ENCODE measurements at regions not wholly inside any gene's neighbourhood (a gene's known extent, or its start where the extent isn't known, plus 50 kb on each side); places are given as distances from the start of the nearest gene placed in this dataset.

GRCh38 chr19:29006057-29006735 lies 206.8 kb downstream of the UQCRFS1 start:
- Histone ChIP-seq H3F3A (ENCODE audit: insufficient read depth, low read depth) (no peaks in the 10 kb centered on the region), H3K79me2 (ENCODE audit: low read depth) (no peaks in the 10 kb centered on the region), H4K20me1 (ENCODE audit: insufficient read depth) (no peaks in the 10 kb centered on the region), H3K4me3 (no peak overlapping the region), H3K9me3 (ENCODE audit: insufficient read depth, low read depth) (no peaks in the 10 kb centered on the region), H3K27ac (no peak overlapping the region), H3K36me3 (ENCODE audit: low read depth) (no peaks in the 10 kb centered on the region), H3K4me1 (replicated peaks; ENCODE audit: insufficient read depth) (no peaks in the 10 kb centered on the region), H2AFZ (no peak overlapping the region), H3K4me2 (no peak overlapping the region), H3K27me3 (ENCODE audit: insufficient read depth, low read depth) (peaks cover 88% of the 10 kb centered on the region), H3K9me2 (ENCODE audit: insufficient read depth) (no peaks in the 10 kb centered on the region)
- BruUV-seq (replicated peaks): no TSS peak
- CTCF ChIA-PET: no interaction called here
- no peak for TF ChIP-seq EZH2 (IDR thresholded peaks at IDR 0.05; ENCODE audit: low read depth)
- TF ChIP-seq, protein P1, sequence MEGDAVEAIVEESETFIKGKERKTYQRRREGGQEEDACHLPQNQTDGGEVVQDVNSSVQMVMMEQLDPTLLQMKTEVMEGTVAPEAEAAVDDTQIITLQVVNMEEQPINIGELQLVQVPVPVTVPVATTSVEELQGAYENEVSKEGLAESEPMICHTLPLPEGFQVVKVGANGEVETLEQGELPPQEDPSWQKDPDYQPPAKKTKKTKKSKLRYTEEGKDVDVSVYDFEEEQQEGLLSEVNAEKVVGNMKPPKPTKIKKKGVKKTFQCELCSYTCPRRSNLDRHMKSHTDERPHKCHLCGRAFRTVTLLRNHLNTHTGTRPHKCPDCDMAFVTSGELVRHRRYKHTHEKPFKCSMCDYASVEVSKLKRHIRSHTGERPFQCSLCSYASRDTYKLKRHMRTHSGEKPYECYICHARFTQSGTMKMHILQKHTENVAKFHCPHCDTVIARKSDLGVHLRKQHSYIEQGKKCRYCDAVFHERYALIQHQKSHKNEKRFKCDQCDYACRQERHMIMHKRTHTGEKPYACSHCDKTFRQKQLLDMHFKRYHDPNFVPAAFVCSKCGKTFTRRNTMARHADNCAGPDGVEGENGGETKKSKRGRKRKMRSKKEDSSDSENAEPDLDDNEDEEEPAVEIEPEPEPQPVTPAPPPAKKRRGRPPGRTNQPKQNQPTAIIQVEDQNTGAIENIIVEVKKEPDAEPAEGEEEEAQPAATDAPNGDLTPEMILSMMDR (conservative IDR thresholded peaks at IDR 0.05): no peak
- no peak for DNase-seq
- POLR2A ChIA-PET (ENCODE audit: unreplicated experiment): no interaction called here
- intact Hi-C loops (cut with micrococcal nuclease; ENCODE audit: unreplicated experiment): no loop called here

DNA sequence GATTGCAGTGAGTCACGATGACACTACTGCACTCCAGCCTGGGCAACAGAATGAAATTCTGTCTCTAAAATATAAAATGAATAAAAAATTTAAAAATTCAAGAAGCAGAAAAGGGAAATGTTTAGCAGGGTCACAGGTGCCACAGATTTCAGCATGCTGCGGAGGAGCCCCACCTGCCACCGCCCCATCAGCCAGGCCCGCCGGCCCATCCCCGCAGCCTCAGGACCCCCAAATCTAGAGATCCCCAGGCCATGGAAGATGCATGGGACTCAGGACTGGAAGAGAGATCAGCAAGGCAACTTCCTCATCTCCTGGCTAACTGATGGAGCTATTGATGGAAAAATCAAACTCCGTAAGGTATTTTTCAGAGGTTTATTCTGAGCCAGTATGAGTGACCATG lies 208.2 kb downstream of the UQCRFS1 start:
- H3K27me3 ChIP-seq (ENCODE audit: insufficient read depth, low read depth): peaks cover 88% of the 10 kb centered on the region
- H3K9me2 ChIP-seq (ENCODE audit: insufficient read depth): no peaks in the 10 kb centered on the region
- no peaks in the 10 kb centered on the region for H3K36me3 ChIP-seq (ENCODE audit: low read depth)
- H3K9me3 ChIP-seq (ENCODE audit: insufficient read depth, low read depth): no peaks in the 10 kb centered on the region
- no peaks in the 10 kb centered on the region for H3F3A ChIP-seq (ENCODE audit: insufficient read depth, low read depth)
- ChIA-PET POLR2A (ENCODE audit: unreplicated experiment) (no interaction called here), CTCF (no interaction called here)
- H3K4me1 ChIP-seq (replicated peaks; ENCODE audit: insufficient read depth): no peaks in the 10 kb centered on the region
- BruUV-seq (replicated peaks): no TSS peak
- H3K79me2 ChIP-seq (ENCODE audit: low read depth): no peaks in the 10 kb centered on the region
- no peak for TF ChIP-seq EZH2 (IDR thresholded peaks at IDR 0.05; ENCODE audit: low read depth)
- H4K20me1 ChIP-seq (ENCODE audit: insufficient read depth): no peaks in the 10 kb centered on the region
- no peak overlapping the region for H3K4me3 ChIP-seq
- no peak overlapping the region for H3K4me2 ChIP-seq
- intact Hi-C loops (cut with micrococcal nuclease; ENCODE audit: unreplicated experiment): no loop called here
- no peak overlapping the region for H3K27ac ChIP-seq
- DNase-seq: no peak
- no peak overlapping the region for H2AFZ ChIP-seq

DNA sequence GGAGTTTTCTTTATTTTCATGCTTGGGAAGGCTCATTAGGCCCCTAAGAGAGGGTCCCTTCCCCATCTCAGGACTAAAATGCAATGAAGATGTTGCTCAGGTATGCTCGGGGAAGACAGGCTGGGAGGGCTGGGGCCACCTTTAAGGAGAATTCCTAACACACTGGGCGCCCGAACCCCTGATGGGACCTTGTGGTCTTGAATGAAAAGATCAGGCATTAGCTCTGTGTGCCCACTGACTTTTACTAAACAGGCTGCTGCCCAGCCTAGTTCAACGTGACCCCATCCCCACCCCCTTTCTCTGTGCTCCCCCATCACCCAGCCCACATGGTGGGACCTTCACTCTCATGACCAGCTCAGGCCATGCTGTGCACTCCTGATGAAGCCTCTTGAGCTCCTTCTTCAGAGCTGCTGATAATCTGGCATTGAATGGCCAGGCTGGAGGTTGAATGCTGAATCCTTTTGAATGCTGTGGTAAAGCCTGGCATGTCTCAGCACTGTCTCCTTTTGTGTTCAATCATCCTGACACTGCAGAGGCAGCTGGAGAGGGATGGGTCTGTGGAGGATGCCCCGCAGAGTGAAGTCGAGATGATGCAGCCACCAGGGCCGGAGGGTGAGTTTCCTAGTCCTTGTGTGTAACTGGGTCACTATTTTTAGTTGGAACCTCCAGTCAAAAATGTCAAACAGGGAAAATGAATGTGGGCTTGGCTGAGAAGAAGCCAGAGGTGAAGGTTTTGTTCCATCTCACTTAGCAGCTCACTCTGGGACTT lies 209.1 kb downstream of the UQCRFS1 start:
- DNase-seq: no peak
- H3K36me3 ChIP-seq (ENCODE audit: low read depth): no peaks in the 10 kb centered on the region
- H3K27me3 ChIP-seq (ENCODE audit: insufficient read depth, low read depth): peaks cover 86% of the 10 kb centered on the region
- CTCF ChIA-PET: no interaction called here
- H3K9me3 ChIP-seq (ENCODE audit: insufficient read depth, low read depth): no peaks in the 10 kb centered on the region
- no peak overlapping the region for H2AFZ ChIP-seq
- no TSS peak for BruUV-seq (replicated peaks)
- H3K27ac ChIP-seq: no peak overlapping the region
- intact Hi-C loops (cut with micrococcal nuclease; ENCODE audit: unreplicated experiment): no loop called here
- no peak overlapping the region for H3K4me3 ChIP-seq
- H3K4me2 ChIP-seq: no peak overlapping the region
- no peaks in the 10 kb centered on the region for H3K4me1 ChIP-seq (replicated peaks; ENCODE audit: insufficient read depth)
- no peaks in the 10 kb centered on the region for H3K9me2 ChIP-seq (ENCODE audit: insufficient read depth)
- TF ChIP-seq, protein P1 (conservative IDR thresholded peaks at IDR 0.05): no peak
- no peak for TF ChIP-seq EZH2 (IDR thresholded peaks at IDR 0.05; ENCODE audit: low read depth)
- H3F3A ChIP-seq (ENCODE audit: insufficient read depth, low read depth): no peaks in the 10 kb centered on the region
- no peaks in the 10 kb centered on the region for H4K20me1 ChIP-seq (ENCODE audit: insufficient read depth)
- POLR2A ChIA-PET (ENCODE audit: unreplicated experiment): no interaction called here
- H3K79me2 ChIP-seq (ENCODE audit: low read depth): no peaks in the 10 kb centered on the region

Data from PC-9 (cell line).